Endodermal cell (in vitro differentiated cells): ENCODE measurements at regions not wholly inside any gene's neighbourhood (a gene's known extent, or its start where the extent isn't known, plus 50 kb on each side); places are given as distances from the start of the nearest gene placed in this dataset.

ENCODE experiments used
- DNase-seq: peaks from one replicate; pipeline ENCODE4 v3.0.0-alpha.2; 2017
- H3K27ac ChIP-seq: 2 replicates; pipeline ENCODE4 v1.5.1; 2013; ENCODE audit warnings: mild to moderate bottlenecking, low read depth, low read length, moderate library complexity
- H3K27me3 ChIP-seq: 2 replicates; pipeline ENCODE4 v1.6.1; 2013; ENCODE audit warnings: mild to moderate bottlenecking, low read length, moderate library complexity; ENCODE audit not compliant: insufficient read depth, control insufficient read depth, poor library complexity, severe bottlenecking
- H3K36me3 ChIP-seq: 2 replicates; pipeline ENCODE4 v1.7.0; 2013; ENCODE audit warnings: mild to moderate bottlenecking, low read length, moderate library complexity; ENCODE audit not compliant: control insufficient read depth, insufficient read depth
- H3K4me1 ChIP-seq: one replicate; pipeline ENCODE4 v1.7.0; 2013; ENCODE audit warnings: low read length; ENCODE audit not compliant: control insufficient read depth, insufficient read depth
- H3K4me3 ChIP-seq: 2 replicates; pipeline ENCODE4 v1.5.1; 2013; ENCODE audit warnings: mild to moderate bottlenecking, low read length, moderate library complexity
- H3K9ac ChIP-seq: 2 replicates; pipeline ENCODE4 v1.6.1; 2013; ENCODE audit warnings: mild to moderate bottlenecking, low read length, moderate library complexity; ENCODE audit not compliant: poor library complexity, severe bottlenecking; ENCODE audit errors: extremely low read depth
- H3K9me3 ChIP-seq: 2 replicates; pipeline ENCODE4 v1.6.1; 2013; ENCODE audit warnings: mild to moderate bottlenecking, low read length, moderate library complexity; ENCODE audit not compliant: control insufficient read depth
- H3K27ac Mint-ChIP-seq: 2 replicates; pipeline ENCODE4 v1.8.0; 2020; ENCODE audit warnings: mixed read lengths
- H3K27me3 Mint-ChIP-seq: 2 replicates; pipeline ENCODE4 v1.8.0; 2021; ENCODE audit warnings: mild to moderate bottlenecking, mixed read lengths; ENCODE audit not compliant: insufficient read depth
- H3K36me3 Mint-ChIP-seq: 2 replicates; pipeline ENCODE4 v1.8.0; 2020; ENCODE audit warnings: low read depth, mixed read lengths
- H3K4me1 Mint-ChIP-seq: 2 replicates; pipeline ENCODE4 v1.8.0; 2020; ENCODE audit warnings: mixed read lengths
- H3K4me3 Mint-ChIP-seq: 2 replicates; pipeline ENCODE4 v1.8.0; 2020; ENCODE audit warnings: mild to moderate bottlenecking, moderate library complexity, mixed read lengths
- H3K9me3 Mint-ChIP-seq: 2 replicates; pipeline ENCODE4 v1.8.0; 2020; ENCODE audit warnings: mild to moderate bottlenecking, mixed read lengths
- WGBS, 2 experiments: methylation state at CpG; one replicate each; pipeline versions ENCODE4 v1.1.5 to v1.1.7; 2013; ENCODE audit warnings: missing lambda C conversion rate in 2 of 2, mixed read lengths in 1 of 2; ENCODE audit not compliant: insufficient coverage in 1 of 2, insufficient read length in 1 of 2; 5-methylcytosine and 5-hydroxymethylcytosine counted together
- TF ChIP-seq, protein P1 (sequence below): fragments of 200-600 bp; sonication (generic); conservative IDR thresholded peaks from 2 replicates; pipeline ENCODE4 v1.5.0; 2021; ENCODE audit warnings: antibody characterized with exemption, mild to moderate bottlenecking

DNA sequence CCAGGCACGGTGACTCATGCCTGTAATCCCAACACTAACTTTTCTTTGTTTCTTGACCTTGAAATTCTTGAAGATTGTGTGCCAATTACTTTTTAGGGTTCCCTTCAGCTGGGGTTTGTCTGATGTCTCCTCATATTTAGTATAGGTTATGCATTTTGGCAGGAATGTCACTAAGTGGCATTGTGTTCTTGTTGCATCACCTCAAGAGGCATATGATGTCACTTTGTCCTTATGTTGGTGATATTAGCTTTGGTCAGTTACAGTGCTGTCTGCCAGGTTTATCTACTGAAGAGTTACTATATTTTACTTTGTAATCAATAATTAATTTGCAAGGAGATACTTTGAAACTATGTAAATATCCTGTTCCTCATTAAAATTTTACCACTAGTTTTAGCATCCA is 61.0 kb upstream of the BTG1 start:
- Mint-ChIP-seq H3K4me1 (peaks cover 14% of the 10 kb centered on the region), H3K27ac (no peak overlapping the region), H3K36me3 (peaks cover 2% of the 10 kb centered on the region), H3K27me3 (no peaks in the 10 kb centered on the region), H3K9me3 (peaks cover 3% of the 10 kb centered on the region), H3K4me3 (no peak overlapping the region)
- Histone ChIP-seq H3K36me3 (no peaks in the 10 kb centered on the region), H3K27ac (no peak overlapping the region), H3K9ac (no peak overlapping the region), H3K9me3 (no peaks in the 10 kb centered on the region), H3K4me1 (no peaks in the 10 kb centered on the region), H3K27me3 (no peaks in the 10 kb centered on the region), H3K4me3 (no peak overlapping the region)
- WGBS, 2 experiments, result 60 to 95% methylated on average over 1 of the region's 1 CpG
- TF ChIP-seq, protein P1, sequence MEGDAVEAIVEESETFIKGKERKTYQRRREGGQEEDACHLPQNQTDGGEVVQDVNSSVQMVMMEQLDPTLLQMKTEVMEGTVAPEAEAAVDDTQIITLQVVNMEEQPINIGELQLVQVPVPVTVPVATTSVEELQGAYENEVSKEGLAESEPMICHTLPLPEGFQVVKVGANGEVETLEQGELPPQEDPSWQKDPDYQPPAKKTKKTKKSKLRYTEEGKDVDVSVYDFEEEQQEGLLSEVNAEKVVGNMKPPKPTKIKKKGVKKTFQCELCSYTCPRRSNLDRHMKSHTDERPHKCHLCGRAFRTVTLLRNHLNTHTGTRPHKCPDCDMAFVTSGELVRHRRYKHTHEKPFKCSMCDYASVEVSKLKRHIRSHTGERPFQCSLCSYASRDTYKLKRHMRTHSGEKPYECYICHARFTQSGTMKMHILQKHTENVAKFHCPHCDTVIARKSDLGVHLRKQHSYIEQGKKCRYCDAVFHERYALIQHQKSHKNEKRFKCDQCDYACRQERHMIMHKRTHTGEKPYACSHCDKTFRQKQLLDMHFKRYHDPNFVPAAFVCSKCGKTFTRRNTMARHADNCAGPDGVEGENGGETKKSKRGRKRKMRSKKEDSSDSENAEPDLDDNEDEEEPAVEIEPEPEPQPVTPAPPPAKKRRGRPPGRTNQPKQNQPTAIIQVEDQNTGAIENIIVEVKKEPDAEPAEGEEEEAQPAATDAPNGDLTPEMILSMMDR, result no peak
- DNase-seq, result no peak

DNA sequence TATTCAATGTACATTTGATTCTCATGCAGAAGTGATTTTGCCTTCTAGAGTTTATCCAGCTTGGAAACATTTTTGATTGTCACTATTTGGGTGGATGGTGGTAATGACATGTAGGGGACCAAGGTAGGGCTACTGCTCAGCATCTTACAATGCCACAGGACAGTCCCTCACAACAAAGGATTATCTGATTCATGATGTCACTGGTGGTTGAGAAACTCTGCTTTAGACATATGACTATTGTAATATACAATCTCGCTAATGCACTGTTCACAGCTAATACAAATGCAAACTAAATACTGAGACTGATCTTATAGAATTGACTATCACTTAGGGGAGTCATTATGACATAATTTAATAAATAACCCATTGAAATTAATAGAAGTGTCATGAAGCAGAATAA is 60.4 kb upstream of the BTG1 start:
- Histone ChIP-seq H3K4me3 (no peak overlapping the region), H3K4me1 (no peaks in the 10 kb centered on the region), H3K27ac (no peak overlapping the region), H3K9ac (no peak overlapping the region), H3K27me3 (no peaks in the 10 kb centered on the region), H3K9me3 (no peaks in the 10 kb centered on the region), H3K36me3 (no peaks in the 10 kb centered on the region)
- peaks cover 18% of the 10 kb centered on the region for H3K4me1 Mint-ChIP-seq
- WGBS, 2 experiments, result 100% methylated on average over 1 of the region's 1 CpG; no CpG with 5 or more reads in 1 of the 2 experiments
- no peak overlapping the region for H3K4me3 Mint-ChIP-seq
- H3K9me3 Mint-ChIP-seq, result peaks cover 3% of the 10 kb centered on the region
- H3K27me3 Mint-ChIP-seq, result no peaks in the 10 kb centered on the region
- peaks cover 2% of the 10 kb centered on the region for H3K36me3 Mint-ChIP-seq
- TF ChIP-seq, protein P1, result no peak
- no peak for DNase-seq
- H3K27ac Mint-ChIP-seq, result no peak overlapping the region

DNA sequence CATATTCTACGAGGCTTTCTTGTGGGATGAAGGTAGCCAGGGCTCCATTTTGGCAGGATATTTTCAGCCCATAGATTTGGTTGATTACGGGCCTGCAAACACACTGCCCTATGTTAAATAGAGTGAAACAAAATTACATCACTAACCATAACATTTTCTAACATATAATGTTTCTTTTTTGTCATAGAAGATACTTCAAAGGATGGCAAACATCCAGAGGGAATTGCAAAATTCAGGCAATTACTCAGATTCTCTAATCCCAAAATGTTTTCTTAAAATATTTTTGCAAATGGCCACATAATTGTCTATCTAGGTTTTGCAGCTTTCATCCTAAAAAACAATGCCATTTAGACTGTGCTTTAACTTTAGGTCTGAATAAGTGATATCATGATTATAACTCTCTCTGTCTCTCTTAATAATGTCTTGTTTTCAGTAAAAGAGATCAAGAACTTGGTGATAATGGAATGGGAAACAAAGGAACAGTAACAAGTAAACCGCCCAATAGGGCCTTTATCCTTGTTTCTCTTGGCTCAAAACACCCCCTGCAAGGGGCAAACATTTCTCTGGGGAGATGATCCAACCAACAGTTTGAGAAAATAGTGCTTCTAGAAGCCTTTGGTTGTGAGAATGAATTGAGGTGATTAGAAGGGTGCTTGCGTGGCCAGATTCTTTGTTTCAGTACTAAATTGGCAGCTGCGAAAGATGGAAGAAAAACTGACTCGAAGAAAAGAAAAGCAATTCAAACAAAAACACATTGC is 54.4 kb upstream of the BTG1 start:
- H3K4me1 ChIP-seq, result peaks cover 4% of the 10 kb centered on the region
- TF ChIP-seq, protein P1, result no peak
- H3K36me3 Mint-ChIP-seq, result no peaks in the 10 kb centered on the region
- peaks cover 19% of the 10 kb centered on the region for H3K4me1 Mint-ChIP-seq
- H3K36me3 ChIP-seq, result no peaks in the 10 kb centered on the region
- no peaks in the 10 kb centered on the region for H3K27me3 Mint-ChIP-seq
- no peaks in the 10 kb centered on the region for H3K9me3 ChIP-seq
- no peaks in the 10 kb centered on the region for H3K9me3 Mint-ChIP-seq
- no peak overlapping the region for H3K4me3 ChIP-seq
- DNase-seq, result no peak
- WGBS, 2 experiments, result 92% methylated on average over 2 to 6 of the region's 6 CpGs
- no peak overlapping the region for H3K4me3 Mint-ChIP-seq
- H3K27me3 ChIP-seq, result no peaks in the 10 kb centered on the region
- H3K9ac ChIP-seq, result no peak overlapping the region
- no peak overlapping the region for H3K27ac Mint-ChIP-seq
- H3K27ac ChIP-seq, result no peak overlapping the region
